Vagina (tissue), 2 donors: ENCODE measurements at regions not wholly inside any gene's neighbourhood (a gene's known extent, or its start where the extent isn't known, plus 50 kb on each side); places are given as distances from the start of the nearest gene placed in this dataset.
"Not testable (repeated sequence)": the region's sequence is repeated elsewhere in the genome, so short reads cannot be mapped to it uniquely, and the experiment has no call there.

Experiments used
- DNase-seq, 2 donors: peaks; one replicate each; pipeline ENCODE4 v3.0.0-alpha.2; 2017; ENCODE audit errors: extremely low spot score in 2 of 2
- H3K27ac ChIP-seq: fragments of 200-600 bp; sonication (generic); one replicate; pipeline ENCODE4 v1.5.1; 2019
- H3K27me3 ChIP-seq: fragments of 200-600 bp; sonication (generic); one replicate; pipeline ENCODE4 v1.5.1; 2019
- H3K36me3 ChIP-seq, 2 donors: fragments of 200-600 bp; sonication (generic); one replicate each; pipeline ENCODE4 v1.5.1; 2017 to 2019
- H3K4me1 ChIP-seq: fragments of 200-600 bp; sonication (generic); one replicate; pipeline ENCODE4 v1.5.1; 2019
- H3K4me3 ChIP-seq, 2 donors: fragments of 200-600 bp; sonication (generic); 1 replicate in 1 of 2; 2 replicates in 1 of 2; pipeline ENCODE4 v1.5.1; 2016 to 2019
- H3K9me3 ChIP-seq: fragments of 200-600 bp; sonication (generic); one replicate; pipeline ENCODE4 v1.5.1; 2019
- CTCF ChIP-seq, 3 experiments: fragments of 450-650 bp in 2 of 3; fragments of 200-600 bp in 1 of 3; sonication (generic) in 1 of 3; IDR thresholded peaks; one replicate each; pipeline ENCODE4 v1.5.1; 2017 to 2019; ENCODE audit warnings: antibody characterized with exemption in 3 of 3, mild to moderate bottlenecking in 2 of 3, moderate library complexity in 2 of 3
- POLR2A ChIP-seq, 2 donors: fragments of 450-650 bp; IDR thresholded peaks; one replicate each; pipeline ENCODE4 v1.6.1; 2017; ENCODE audit warnings: antibody characterized with exemption in 2 of 2, mild to moderate bottlenecking in 2 of 2, moderate library complexity in 2 of 2
- POLR2AphosphoS5 ChIP-seq, 2 donors: sonication (generic); formaldehyde crosslinking; IDR thresholded peaks; one replicate each; pipeline ENCODE4 v1.9.0; 2017; ENCODE audit warnings: antibody characterized with exemption in 2 of 2, mild to moderate bottlenecking in 2 of 2, low read depth in 1 of 2; ENCODE audit not compliant: insufficient read depth in 1 of 2
- intact Hi-C: fragments of 100-400 bp; cut with DNase I; formaldehyde crosslinking; loops from one replicate; pipeline ENCODE4 v1.15.1; 2023

DNA sequence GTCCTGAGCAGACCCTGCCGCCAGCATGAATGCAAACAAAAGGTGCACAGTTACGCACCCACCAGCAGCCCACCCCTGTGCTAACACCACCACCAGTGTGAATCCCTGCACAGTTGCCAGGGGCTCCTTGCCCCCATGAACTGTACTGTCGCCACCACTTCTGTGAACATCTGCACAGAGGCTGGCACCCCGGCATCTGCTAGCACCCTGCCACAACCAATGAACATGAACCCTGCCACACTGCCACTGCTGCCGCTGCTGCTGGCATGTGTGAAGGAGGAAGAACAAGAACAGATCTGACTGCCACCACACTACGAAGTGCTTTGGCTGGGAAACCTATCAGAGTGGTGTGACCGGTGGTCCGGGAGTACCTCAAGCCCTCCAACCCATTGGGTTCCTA lies 261.3 kb downstream of the PARM1 start:
- intact Hi-C loops: no loop called here
- no peak for TF ChIP-seq CTCF (IDR thresholded peaks at IDR 0.05)
- no peak for TF ChIP-seq POLR2A (IDR thresholded peaks at IDR 0.05)
- no peak for TF ChIP-seq POLR2AphosphoS5 (IDR thresholded peaks at IDR 0.05; ENCODE audit: insufficient read depth in 1 of 2, low read depth in 1 of 2)

DNA sequence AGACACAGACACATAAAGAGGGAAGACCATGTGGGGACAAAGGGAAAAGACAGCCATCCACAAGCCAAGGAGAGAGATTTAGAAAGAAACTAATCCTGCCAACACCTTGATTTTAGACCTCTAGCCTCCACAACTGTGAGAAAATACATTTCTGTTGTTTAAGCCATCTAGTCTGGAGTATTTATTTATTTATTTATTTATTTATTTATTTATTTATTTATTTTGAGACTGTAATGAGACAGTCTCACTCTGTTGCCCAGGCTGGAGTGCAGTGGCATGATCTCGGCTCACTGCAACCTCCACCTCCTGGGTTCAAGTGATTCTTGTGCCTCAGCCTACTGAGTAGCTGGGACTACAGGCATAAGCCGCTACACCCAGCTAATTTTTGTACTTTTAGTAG lies 259.3 kb downstream of the PARM1 start:
- DNase-seq, H3K4me3 ChIP-seq, H3K4me1 ChIP-seq, H3K27ac ChIP-seq, H3K27me3 ChIP-seq, intact Hi-C loops, H3K36me3 ChIP-seq, H3K9me3 ChIP-seq: not testable (repeated sequence)

More for the DNA sequence above, 261.3 kb downstream of the PARM1 start:
- peaks cover 9% of the 10 kb centered on the region for H3K4me1 ChIP-seq
- H3K9me3 ChIP-seq: no peaks in the 10 kb centered on the region
- no peaks in the 10 kb centered on the region for H3K27me3 ChIP-seq
- H3K4me3 ChIP-seq: no peak overlapping the region
- no peak overlapping the region for H3K27ac ChIP-seq
- DNase-seq: no peak
- no peaks in the 10 kb centered on the region for H3K36me3 ChIP-seq

- Histone ChIP-seq H3K9me3 (no peaks in the 10 kb centered on the region), H3K4me3 (no peak overlapping the region), H3K4me1 (peaks cover 9% of the 10 kb centered on the region), H3K27me3 (no peaks in the 10 kb centered on the region), H3K27ac (no peak overlapping the region), H3K36me3 (no peaks in the 10 kb centered on the region)
- DNase-seq: no peak
- TF ChIP-seq POLR2A (IDR thresholded peaks at IDR 0.05) (no peak), CTCF (IDR thresholded peaks at IDR 0.05) (no peak), POLR2AphosphoS5 (IDR thresholded peaks at IDR 0.05; ENCODE audit: insufficient read depth in 1 of 2, low read depth in 1 of 2) (no peak)
- intact Hi-C loops: no loop called here
These were observed 256.9 kb downstream of the PARM1 start for GRCh38 chr4:75189711-75190335.

- TF ChIP-seq POLR2AphosphoS5 (IDR thresholded peaks at IDR 0.05; ENCODE audit: insufficient read depth in 1 of 2, low read depth in 1 of 2): no peak
- no peak for TF ChIP-seq POLR2A (IDR thresholded peaks at IDR 0.05)
- TF ChIP-seq CTCF (IDR thresholded peaks at IDR 0.05): no peak
- intact Hi-C loops: no loop called here
- Histone ChIP-seq H3K27me3 (no peaks in the 10 kb centered on the region), H3K36me3 (no peaks in the 10 kb centered on the region), H3K4me1 (no peaks in the 10 kb centered on the region), H3K9me3 (no peaks in the 10 kb centered on the region), H3K27ac (no peak overlapping the region), H3K4me3 (no peak overlapping the region)
- no peak for DNase-seq
These were observed 248.2 kb downstream of the PARM1 start for GRCh38 chr4:75180790-75181776.

DNA sequence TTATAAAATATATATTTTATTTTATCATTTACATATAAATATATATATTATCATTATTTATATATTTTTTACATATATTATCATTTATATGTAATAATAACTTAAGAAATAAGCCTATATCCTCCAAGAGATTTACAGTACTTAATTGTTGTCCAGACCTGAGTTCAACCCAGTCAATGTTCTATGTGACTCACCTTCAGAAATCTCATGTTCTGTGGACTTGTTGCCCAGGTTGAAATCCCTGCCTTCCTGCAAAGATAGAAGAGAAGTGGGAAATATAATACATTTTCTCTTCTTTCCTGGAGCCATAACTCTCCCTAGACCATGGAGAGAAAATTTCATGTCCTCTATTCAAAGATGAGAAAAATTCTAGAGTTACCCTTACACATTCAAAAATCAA lies 247.3 kb downstream of the PARM1 start:
- no peak overlapping the region for H3K27ac ChIP-seq
- no peaks in the 10 kb centered on the region for H3K4me1 ChIP-seq
- H3K4me3 ChIP-seq: no peak overlapping the region
- DNase-seq: no peak
- H3K27me3 ChIP-seq: no peaks in the 10 kb centered on the region
- TF ChIP-seq CTCF (IDR thresholded peaks at IDR 0.05) (no peak), POLR2A (IDR thresholded peaks at IDR 0.05) (no peak), POLR2AphosphoS5 (IDR thresholded peaks at IDR 0.05; ENCODE audit: insufficient read depth in 1 of 2, low read depth in 1 of 2) (no peak)
- no peaks in the 10 kb centered on the region for H3K36me3 ChIP-seq
- H3K9me3 ChIP-seq: no peaks in the 10 kb centered on the region
- intact Hi-C loops: no loop called here
